ENCODE measurements at regions not wholly inside any gene's neighbourhood (a gene's known extent, or its start where the extent isn't known, plus 50 kb on each side); places are given as distances from the start of the nearest gene placed in this dataset.

DNA sequence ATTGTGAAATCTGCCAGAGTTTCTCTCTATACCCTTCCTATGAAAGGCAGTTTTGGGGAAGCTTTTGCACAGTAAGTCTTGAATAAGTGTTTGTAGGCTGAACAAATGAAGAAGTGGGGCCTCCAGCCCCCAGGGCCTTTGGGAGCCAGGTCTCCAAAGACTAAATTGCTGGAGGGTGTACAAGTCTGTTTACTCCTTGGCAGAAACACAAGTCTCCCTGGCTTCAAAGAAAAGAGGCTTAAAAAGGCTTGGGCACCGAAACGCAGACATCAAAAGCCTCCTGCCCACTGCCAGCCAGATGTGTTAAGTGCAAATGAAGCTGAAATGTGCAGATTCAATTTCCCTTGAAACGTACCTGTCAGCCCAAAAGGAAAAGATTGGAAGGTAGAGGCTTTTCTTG, 146.3 kb downstream of the TMEM132E start:
- Mint-ChIP-seq H3K4me1 (no peaks in the 10 kb centered on the region), H3K27ac (no peak overlapping the region), H3K36me3 (no peaks in the 10 kb centered on the region), H3K4me3 (no peak overlapping the region), H3K27me3 (peaks cover 20% of the 10 kb centered on the region), H3K9me3 (no peaks in the 10 kb centered on the region)
- DNase-seq = no peak
- CTCF ChIA-PET = no interaction called here

DNA sequence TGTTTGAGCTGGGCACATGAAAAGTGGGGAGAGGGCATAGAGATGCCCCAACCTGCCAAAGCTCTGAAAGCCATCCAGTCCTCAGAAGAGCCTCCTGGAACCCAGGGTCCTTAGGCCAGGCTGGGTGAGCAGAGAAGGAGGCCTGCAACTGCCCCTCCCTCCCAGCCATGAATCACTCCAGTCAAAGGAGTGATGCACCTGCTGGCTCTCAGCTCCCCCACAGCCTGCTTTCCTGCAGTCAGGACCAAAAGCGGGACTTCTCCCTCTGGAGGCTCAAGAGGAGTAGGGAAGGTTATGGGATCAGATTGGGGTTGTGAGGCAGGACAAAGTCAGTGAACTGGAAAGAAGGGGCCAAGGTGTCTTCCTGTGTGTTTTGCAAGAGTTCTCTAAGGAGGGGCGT, 145.6 kb downstream of the TMEM132E start:
- Mint-ChIP-seq H3K9me3 (no peaks in the 10 kb centered on the region), H3K27me3 (peaks cover 26% of the 10 kb centered on the region), H3K27ac (no peak overlapping the region), H3K36me3 (no peaks in the 10 kb centered on the region), H3K4me3 (no peak overlapping the region), H3K4me1 (no peaks in the 10 kb centered on the region)
- DNase-seq = no peak
- CTCF ChIA-PET = no interaction called here

DNA sequence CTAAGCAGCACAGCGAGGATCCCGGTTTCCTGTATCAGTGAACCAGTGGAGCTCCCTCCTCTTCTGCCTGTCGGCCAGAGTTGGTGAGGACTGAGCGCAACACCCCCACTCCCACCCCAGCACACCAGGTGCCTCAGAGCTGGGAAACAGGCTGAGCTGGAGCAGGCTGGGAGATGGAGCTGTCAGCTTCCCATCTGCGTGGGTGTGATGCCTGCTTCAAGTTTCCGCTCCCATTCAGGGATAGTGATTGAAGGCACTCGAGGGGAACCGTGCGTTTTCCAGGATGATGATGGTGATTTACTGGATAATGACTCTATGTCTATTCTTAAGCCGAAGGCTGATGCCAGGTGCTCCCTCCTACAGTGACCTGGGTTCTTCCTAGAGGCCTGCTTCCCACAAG, 144.5 kb downstream of the TMEM132E start:
- H3K9me3 Mint-ChIP-seq = no peaks in the 10 kb centered on the region
- no peak overlapping the region for H3K27ac Mint-ChIP-seq
- peaks cover 30% of the 10 kb centered on the region for H3K27me3 Mint-ChIP-seq
- no peak overlapping the region for H3K4me3 Mint-ChIP-seq
- CTCF ChIA-PET = no interaction called here
- H3K4me1 Mint-ChIP-seq = no peaks in the 10 kb centered on the region
- no peaks in the 10 kb centered on the region for H3K36me3 Mint-ChIP-seq
- DNase-seq = no peak

DNA sequence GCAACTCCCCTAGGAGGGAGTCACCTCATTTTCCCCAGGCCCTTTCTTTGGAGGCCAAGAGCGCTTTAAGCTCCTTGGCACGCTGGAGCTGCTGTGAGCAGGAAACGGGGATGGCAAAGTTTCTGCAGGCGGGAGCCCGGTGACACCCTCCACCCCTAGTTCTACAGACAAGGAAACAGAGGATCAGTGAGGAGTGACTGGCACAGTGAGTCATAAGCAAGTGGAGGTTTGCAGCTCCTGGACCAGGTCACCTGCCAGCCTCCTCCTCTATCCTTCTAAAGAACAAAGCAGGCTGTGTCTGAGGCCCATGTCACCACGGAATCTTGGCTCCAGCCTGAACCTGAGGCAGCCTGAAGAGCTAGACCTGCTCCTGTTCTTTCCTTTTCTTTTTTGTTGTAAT, 141.9 kb downstream of the TMEM132E start:
- Mint-ChIP-seq H3K4me1 (no peaks in the 10 kb centered on the region), H3K9me3 (no peaks in the 10 kb centered on the region), H3K27ac (no peak overlapping the region), H3K36me3 (no peaks in the 10 kb centered on the region), H3K27me3 (peaks cover 30% of the 10 kb centered on the region), H3K4me3 (no peak overlapping the region)
- CTCF ChIA-PET = no interaction called here
- no peak for DNase-seq

DNA sequence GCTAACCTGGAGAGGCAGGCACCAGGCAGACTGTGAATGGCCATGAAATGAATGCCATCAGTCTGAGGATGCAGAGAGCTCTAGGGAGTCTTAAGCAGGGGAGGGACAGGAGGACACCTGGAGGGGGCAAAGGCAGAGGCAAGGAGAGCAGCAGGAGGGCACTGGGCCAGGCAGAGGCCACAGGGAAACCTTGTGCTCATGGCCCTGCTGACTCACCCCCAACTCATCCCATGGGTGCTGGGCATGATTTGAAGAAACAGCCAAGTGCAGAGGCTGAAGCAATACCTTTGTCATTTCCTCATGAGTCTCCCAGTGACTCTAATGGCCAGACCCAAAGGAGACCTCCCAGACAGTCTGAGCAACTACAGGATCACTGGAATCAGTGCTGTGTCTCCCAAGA, 141.4 kb downstream of the TMEM132E start:
- Mint-ChIP-seq H3K27me3 (peaks cover 30% of the 10 kb centered on the region), H3K4me3 (no peak overlapping the region), H3K4me1 (no peaks in the 10 kb centered on the region), H3K36me3 (no peaks in the 10 kb centered on the region), H3K27ac (no peak overlapping the region), H3K9me3 (no peaks in the 10 kb centered on the region)
- no peak for DNase-seq
- CTCF ChIA-PET = no interaction called here

DNA sequence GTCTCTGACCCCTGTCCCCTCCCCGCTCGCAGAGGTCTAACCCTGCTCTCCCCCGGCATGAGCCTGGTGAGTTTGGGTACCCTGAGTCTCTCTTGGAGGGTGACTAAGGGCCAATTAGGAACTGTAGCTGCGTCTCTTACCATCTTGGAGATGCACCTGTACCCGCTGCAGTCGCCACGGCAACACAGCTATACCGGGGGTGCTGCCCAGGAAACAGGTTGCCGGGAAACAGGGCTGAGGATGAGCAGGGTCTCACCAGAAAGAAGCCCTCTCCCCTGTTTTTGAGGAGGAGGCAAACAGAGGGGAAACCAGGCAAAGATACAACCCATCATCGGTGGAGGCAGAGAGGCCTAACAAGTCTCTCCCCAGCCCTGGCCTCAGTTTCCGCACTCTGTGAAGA, 140.2 kb downstream of the TMEM132E start:
- Mint-ChIP-seq H3K36me3 (no peaks in the 10 kb centered on the region), H3K4me3 (no peak overlapping the region), H3K4me1 (no peaks in the 10 kb centered on the region), H3K9me3 (no peaks in the 10 kb centered on the region), H3K27ac (no peak overlapping the region), H3K27me3 (peaks cover 35% of the 10 kb centered on the region)
- CTCF ChIA-PET = no interaction called here
- DNase-seq = no peak

DNA sequence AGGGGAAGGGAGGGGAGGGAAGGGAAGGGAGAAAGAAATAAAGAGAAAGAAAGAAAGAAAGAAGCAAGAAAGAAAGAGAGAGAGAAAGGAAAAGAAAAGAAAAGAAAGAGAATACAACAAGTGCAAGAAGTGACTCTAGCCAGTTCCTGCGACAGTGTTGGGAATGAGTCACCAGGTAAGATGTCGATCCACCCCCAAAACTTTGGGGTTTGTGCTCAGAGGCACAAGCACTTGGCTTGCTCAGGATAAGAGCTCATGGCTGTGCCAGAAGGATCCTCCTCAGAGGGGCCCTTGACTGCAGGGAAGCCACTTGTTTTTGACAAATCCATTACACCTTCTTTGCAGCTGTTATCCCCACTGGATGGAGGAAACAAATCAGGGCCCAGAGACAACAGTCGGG, 137.7 kb downstream of the TMEM132E start:
- Mint-ChIP-seq H3K27me3 (peaks cover 31% of the 10 kb centered on the region), H3K4me1 (no peaks in the 10 kb centered on the region), H3K4me3 (no peak overlapping the region), H3K9me3 (no peaks in the 10 kb centered on the region), H3K27ac (no peak overlapping the region), H3K36me3 (no peaks in the 10 kb centered on the region)
- DNase-seq = no peak
- CTCF ChIA-PET = no interaction called here

DNA sequence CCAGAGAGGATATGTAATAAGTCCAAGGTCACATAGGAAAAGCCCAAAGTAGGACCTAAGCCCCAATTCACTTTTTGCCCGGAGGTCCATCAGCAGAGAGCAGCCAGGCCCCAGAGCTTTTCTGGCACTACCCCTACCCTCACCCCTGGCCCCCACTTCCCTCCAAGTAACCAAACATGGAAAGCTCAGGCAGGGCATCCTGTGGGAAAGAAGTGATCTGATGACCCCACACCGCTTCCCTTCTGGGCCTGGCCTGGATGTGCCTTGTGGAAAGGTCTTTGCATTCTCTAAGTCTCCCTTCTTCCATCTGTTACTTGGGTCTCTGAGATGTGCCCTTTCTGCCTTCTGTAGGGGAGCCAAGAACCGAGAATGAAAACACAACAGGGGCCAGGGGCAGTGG, 136.9 kb downstream of the TMEM132E start:
- Mint-ChIP-seq H3K4me1 (no peaks in the 10 kb centered on the region), H3K27me3 (peaks cover 30% of the 10 kb centered on the region), H3K36me3 (no peaks in the 10 kb centered on the region), H3K9me3 (no peaks in the 10 kb centered on the region), H3K4me3 (no peak overlapping the region), H3K27ac (no peak overlapping the region)
- DNase-seq = no peak
- CTCF ChIA-PET = no interaction called here

DNA sequence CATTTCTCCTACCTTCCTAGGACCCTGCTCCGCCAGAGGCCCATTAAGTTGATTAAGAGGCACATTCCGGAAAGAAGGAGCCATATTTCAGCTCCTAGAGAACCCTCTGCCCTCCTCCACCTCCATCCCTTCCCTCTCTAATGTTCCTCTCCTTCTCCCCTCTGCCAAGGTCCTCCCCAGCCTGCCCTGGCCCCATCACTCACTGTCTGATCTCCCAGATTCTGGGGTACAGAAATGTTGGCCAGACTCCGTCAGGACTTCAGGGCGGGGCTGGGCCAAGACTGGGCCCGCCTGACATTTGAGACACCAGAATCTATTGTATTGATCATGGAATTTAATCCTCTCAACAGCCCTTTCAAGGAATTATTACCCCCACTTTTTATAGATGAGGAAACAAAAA, 136.1 kb downstream of the TMEM132E start:
- Mint-ChIP-seq H3K9me3 (no peaks in the 10 kb centered on the region), H3K4me3 (no peak overlapping the region), H3K36me3 (no peaks in the 10 kb centered on the region), H3K27ac (no peak overlapping the region), H3K27me3 (peaks cover 26% of the 10 kb centered on the region), H3K4me1 (no peaks in the 10 kb centered on the region)
- no peak for DNase-seq
- CTCF ChIA-PET = no interaction called here

DNA sequence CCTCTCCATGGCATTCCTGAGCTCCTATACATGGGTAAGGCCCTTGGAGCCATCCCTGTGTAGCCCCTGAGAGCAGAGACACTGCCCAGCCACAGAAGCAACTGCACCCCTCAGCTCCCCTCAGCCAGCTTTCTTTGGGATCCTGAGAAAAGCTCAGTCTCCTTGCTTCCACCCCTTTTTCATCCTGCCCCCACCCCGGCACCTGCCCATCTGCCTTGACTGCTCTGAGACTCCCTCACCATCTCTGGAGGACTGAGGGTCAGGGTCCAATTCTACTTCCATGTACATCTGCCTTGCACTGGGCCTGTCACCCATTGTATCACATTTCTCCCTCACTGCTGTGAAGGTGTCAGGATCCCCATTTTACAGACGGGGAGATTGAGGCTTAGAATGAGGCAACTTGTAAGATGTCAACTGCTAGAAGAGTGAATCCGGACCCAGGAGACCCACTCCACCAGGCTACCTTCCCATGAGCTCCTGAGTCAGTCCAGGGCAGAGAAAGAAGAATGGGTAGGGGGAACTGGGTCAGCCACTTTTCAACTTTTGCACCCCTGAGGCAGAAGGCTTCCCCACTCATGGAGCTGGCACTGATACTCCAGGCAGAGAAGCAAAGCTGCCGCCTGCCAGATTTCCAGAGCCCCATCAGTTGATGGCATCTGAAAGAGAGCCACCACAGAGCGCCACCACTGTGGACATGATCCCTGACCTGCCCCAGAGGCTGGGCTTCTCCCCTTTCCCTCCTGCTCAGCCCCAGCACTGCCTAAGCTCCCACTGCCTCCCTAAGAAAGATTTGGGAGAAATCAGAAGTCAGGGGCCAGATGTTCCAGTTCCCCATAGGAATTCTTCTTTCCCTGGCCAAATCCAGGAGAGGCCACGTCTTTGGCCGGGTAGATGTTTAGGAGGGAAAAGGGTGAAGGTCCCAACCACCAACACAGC, 135.4 kb downstream of the TMEM132E start:
- Mint-ChIP-seq H3K27me3 (peaks cover 22% of the 10 kb centered on the region), H3K27ac (no peak overlapping the region), H3K36me3 (no peaks in the 10 kb centered on the region), H3K4me3 (no peak overlapping the region), H3K9me3 (no peaks in the 10 kb centered on the region), H3K4me1 (no peaks in the 10 kb centered on the region)
- CTCF ChIA-PET = no interaction called here
- no peak for DNase-seq

DNA sequence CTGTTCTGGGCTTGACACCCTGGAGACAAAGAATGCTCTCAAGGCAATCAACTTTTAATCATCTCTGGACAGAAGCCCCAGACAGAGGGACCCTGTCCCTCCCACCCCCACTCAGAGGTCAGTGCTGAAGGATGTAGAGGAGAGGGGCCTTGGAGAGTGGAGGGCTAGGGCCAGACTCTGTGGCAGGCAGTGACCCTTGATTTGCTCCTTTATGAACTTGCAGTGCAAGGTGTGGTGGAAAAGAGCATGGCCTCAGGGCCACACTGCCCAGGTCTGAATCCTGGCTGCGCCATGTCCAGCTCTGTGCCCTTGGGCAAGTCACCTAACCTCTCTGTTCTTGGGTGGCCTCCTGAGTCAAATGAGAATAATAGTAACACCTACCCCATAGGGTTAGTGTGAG, 134.3 kb downstream of the TMEM132E start:
- H3K4me3 Mint-ChIP-seq = no peak overlapping the region
- H3K27me3 Mint-ChIP-seq = peaks cover 18% of the 10 kb centered on the region
- no peaks in the 10 kb centered on the region for H3K9me3 Mint-ChIP-seq
- H3K36me3 Mint-ChIP-seq = no peaks in the 10 kb centered on the region
- no peak overlapping the region for H3K27ac Mint-ChIP-seq
- CTCF ChIA-PET = no interaction called here
- DNase-seq = no peak
- no peaks in the 10 kb centered on the region for H3K4me1 Mint-ChIP-seq

DNA sequence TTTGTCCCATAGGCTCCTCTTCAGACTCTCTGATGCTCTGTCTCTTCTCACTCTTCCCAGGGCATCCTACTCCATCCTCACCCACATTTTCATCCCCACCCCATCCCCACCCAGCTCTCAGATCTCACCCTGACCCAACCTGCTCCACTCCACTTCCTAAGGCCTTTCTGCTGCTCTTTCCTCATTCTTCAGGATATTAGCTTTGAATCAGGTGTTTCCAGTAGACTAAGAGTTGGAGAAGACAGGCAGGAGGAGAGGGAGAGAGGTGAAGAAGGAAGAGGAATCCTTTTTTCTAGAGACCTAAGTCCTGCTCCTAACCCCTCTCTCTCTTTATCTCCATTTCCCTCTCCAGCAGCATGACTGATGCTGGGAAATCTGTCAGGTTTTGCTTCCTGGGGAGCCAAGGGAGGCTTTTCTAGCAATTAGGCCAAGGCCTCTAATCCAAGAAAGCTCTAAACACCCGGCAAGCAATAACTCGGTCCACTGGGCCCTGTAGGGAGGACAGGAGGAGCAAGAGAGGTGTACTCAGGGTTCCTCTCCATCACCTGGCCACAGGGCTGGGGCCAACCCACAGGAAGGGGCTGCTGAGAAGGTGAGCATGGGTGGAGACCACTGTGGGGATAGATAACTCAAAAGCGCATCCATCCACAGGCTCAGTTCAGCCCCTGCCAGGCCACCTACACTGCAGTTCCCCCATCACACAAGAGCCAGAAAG, 133.3 kb downstream of the TMEM132E start:
- H3K4me3 Mint-ChIP-seq = no peak overlapping the region
- no peak for DNase-seq
- no peaks in the 10 kb centered on the region for H3K36me3 Mint-ChIP-seq
- CTCF ChIA-PET = no interaction called here
- no peaks in the 10 kb centered on the region for H3K9me3 Mint-ChIP-seq
- H3K27me3 Mint-ChIP-seq = peaks cover 14% of the 10 kb centered on the region
- no peak overlapping the region for H3K27ac Mint-ChIP-seq
- H3K4me1 Mint-ChIP-seq = no peaks in the 10 kb centered on the region

DNA sequence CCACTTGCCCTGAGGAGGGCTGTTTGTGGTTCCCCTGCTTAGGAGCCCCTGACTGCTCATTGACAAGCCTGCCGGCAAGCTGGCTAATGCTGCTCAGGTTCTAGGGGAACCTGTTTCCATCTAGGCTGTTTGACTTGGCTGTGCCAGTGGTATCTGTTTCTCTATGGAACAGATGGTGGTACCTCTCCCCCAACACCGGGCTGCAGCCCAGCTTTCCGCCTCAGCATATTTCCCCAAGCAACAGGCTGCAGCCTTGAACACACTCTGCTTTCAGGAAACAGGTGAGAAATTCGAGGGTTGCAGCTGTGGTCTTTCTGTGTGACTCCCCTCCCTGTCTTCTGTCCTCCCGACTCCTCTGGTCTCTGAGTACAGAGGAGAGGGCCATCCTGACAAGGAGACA, 132.3 kb downstream of the TMEM132E start:
- DNase-seq = no peak
- no peaks in the 10 kb centered on the region for H3K9me3 Mint-ChIP-seq
- H3K36me3 Mint-ChIP-seq = no peaks in the 10 kb centered on the region
- CTCF ChIA-PET = no interaction called here
- H3K27ac Mint-ChIP-seq = no peak overlapping the region
- H3K4me1 Mint-ChIP-seq = no peaks in the 10 kb centered on the region
- peaks cover 14% of the 10 kb centered on the region for H3K27me3 Mint-ChIP-seq
- no peak overlapping the region for H3K4me3 Mint-ChIP-seq

DNA sequence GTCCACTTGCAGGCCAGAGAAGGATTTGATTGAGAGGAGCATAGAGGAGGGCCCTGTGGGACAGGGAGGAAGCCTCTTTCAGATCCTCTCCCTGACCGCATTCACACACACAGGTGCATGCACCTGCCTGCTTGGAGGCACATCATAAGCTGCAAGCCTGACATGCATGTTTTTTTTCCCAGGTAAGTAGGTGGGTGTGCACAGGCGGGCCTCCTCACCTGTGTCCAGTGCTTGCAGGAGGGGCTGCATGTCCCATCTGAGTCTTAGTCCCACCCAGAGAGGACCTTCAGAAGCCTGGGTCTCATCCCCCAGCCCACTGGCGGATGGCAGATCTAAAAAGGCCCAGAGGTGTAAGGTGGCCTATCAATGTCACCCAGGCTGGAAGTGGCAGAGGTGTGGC, 130.8 kb downstream of the TMEM132E start:
- CTCF ChIA-PET = no interaction called here
- H3K9me3 Mint-ChIP-seq = no peaks in the 10 kb centered on the region

DNA sequence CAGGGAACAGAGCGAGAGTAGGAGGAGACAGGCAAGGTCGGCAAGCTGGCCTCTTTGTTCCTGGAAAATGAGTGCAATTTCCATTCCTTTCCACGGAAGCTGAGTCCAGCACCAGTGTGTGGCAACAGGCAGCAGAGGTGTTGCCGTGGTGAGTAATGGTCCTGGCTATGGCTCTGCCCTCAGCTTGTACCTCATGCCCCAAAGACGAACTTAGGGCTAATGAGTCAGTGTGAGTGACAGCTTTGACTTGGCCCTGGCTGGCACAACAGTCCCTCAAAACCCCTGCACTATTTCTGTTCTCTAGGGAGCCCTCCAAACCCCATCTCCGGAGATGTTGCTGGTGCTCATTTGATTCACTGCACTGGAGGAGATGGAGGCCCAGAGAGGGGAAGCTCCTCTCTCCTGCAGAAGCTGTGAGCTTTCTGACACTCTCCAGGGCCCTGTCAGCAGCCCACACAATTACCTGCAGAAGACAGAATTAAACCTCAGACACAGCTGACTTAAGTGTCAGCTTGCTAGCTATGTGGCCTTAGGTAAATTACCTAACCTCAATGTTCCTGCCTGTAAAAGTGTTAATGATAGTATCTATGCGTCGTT, 129.9 kb downstream of the TMEM132E start:
- no peak for DNase-seq
- Mint-ChIP-seq H3K4me3 (no peak overlapping the region), H3K36me3 (no peaks in the 10 kb centered on the region), H3K4me1 (no peaks in the 10 kb centered on the region), H3K9me3 (no peaks in the 10 kb centered on the region), H3K27ac (no peak overlapping the region), H3K27me3 (peaks cover 13% of the 10 kb centered on the region)
- CTCF ChIA-PET = no interaction called here

More for the DNA sequence above, 130.8 kb downstream of the TMEM132E start:
- Mint-ChIP-seq H3K4me3 (no peak overlapping the region), H3K4me1 (no peaks in the 10 kb centered on the region), H3K27ac (no peak overlapping the region), H3K27me3 (peaks cover 15% of the 10 kb centered on the region), H3K36me3 (no peaks in the 10 kb centered on the region)
- DNase-seq = no peak
